GM23338 (cell line): ENCODE measurements at regions not wholly inside any gene's neighbourhood (a gene's known extent, or its start where the extent isn't known, plus 50 kb on each side); places are given as distances from the start of the nearest gene placed in this dataset.

ENCODE experiments used
- ATAC-seq: fragments of 200-7000 bp; cut with Tn5 transposase; 3 replicates; pipeline ENCODE4 v1.9.1; 2020
- DNase-seq: peaks from one replicate; pipeline ENCODE4 v3.0.0-alpha.2; 2015; ENCODE audit warnings: low spot score
- H2AFZ ChIP-seq: fragments of 200-600 bp; sonication (generic); 2 replicates; pipeline ENCODE4 v1.8.0; 2016; ENCODE audit warnings: antibody characterized with exemption, mild to moderate bottlenecking, moderate library complexity
- H3F3A ChIP-seq: fragments of 200-600 bp; sonication (generic); replicated peaks from 2 replicates; pipeline ENCODE4 v1.8.0; 2017; ENCODE audit warnings: antibody characterized with exemption, mixed run types, low read depth
- H3K27ac ChIP-seq: fragments of 200-600 bp; sonication (generic); 2 replicates; pipeline ENCODE4 v1.6.1; 2016; ENCODE audit warnings: low read depth
- H3K27me3 ChIP-seq: fragments of 200-600 bp; sonication (generic); 2 replicates; pipeline ENCODE4 v1.8.0; 2016; ENCODE audit warnings: mild to moderate bottlenecking, mixed run types, moderate library complexity; ENCODE audit not compliant: insufficient read depth
- H3K36me3 ChIP-seq: fragments of 200-600 bp; sonication (generic); 2 replicates; pipeline ENCODE4 v1.8.0; 2016; ENCODE audit warnings: mild to moderate bottlenecking; ENCODE audit not compliant: insufficient read depth
- H3K4me1 ChIP-seq: fragments of 200-600 bp; sonication (generic); 2 replicates; pipeline ENCODE4 v1.8.0; 2016; ENCODE audit warnings: mild to moderate bottlenecking, moderate library complexity; ENCODE audit not compliant: insufficient read depth
- H3K4me2 ChIP-seq: fragments of 200-600 bp; sonication (generic); 2 replicates; pipeline ENCODE4 v1.7.1; 2017; ENCODE audit warnings: mixed run types
- H3K4me3 ChIP-seq: fragments of 200-600 bp; sonication (generic); 2 replicates; pipeline ENCODE4 v1.6.1; 2016; ENCODE audit warnings: mixed run types
- H3K79me2 ChIP-seq: fragments of 200-600 bp; sonication (generic); replicated peaks from 2 replicates; pipeline ENCODE4 v1.8.0; 2017; ENCODE audit warnings: mild to moderate bottlenecking; ENCODE audit not compliant: insufficient read depth
- H3K9me2 ChIP-seq: fragments of 200-600 bp; sonication (generic); 2 replicates; pipeline ENCODE4 v1.8.0; 2017; ENCODE audit not compliant: insufficient read depth
- H4K20me1 ChIP-seq: fragments of 200-600 bp; sonication (generic); replicated peaks from 2 replicates; pipeline ENCODE4 v1.8.0; 2017; ENCODE audit warnings: mild to moderate bottlenecking; ENCODE audit not compliant: insufficient read depth
- H3K27ac Mint-ChIP-seq: 2 replicates; pipeline ENCODE4 v1.8.0; 2020; ENCODE audit warnings: inconsistent platforms, mild to moderate bottlenecking, moderate library complexity, mixed read lengths
- H3K27me3 Mint-ChIP-seq: 3 replicates; pipeline ENCODE4 v1.8.0; 2022; ENCODE audit warnings: low read depth, mild to moderate bottlenecking, moderate library complexity, mixed read lengths, inconsistent platforms; ENCODE audit not compliant: insufficient read depth, poor library complexity
- H3K36me3 Mint-ChIP-seq: 3 replicates; pipeline ENCODE4 v1.8.0; 2021; ENCODE audit warnings: low read depth, mild to moderate bottlenecking, inconsistent platforms, moderate library complexity, mixed read lengths
- H3K4me1 Mint-ChIP-seq: 3 replicates; pipeline ENCODE4 v1.8.0; 2020; ENCODE audit warnings: mild to moderate bottlenecking, inconsistent platforms, mixed read lengths
- H3K4me3 Mint-ChIP-seq: 3 replicates; pipeline ENCODE4 v1.8.0; 2021; ENCODE audit warnings: moderate library complexity, mild to moderate bottlenecking, inconsistent platforms, mixed read lengths
- H3K9me3 Mint-ChIP-seq: 3 replicates; pipeline ENCODE4 v1.8.0; 2020; ENCODE audit warnings: moderate library complexity, mild to moderate bottlenecking, inconsistent platforms, mixed read lengths
- CTCF ChIP-seq, 2 experiments: fragments of 200-600 bp in 1 of 2; sonication (generic) in 1 of 2; conservative IDR thresholded peaks; 2 replicates each; pipeline versions ENCODE4 v1.5.1 to v1.6.1; 2016 to 2017; ENCODE audit warnings: antibody characterized with exemption in 2 of 2, low read depth in 2 of 2, mild to moderate bottlenecking in 2 of 2, moderate library complexity in 1 of 2
- ETS1 ChIP-seq: IDR thresholded peaks from 2 replicates; pipeline ENCODE4 v1.6.1; 2016; ENCODE audit warnings: antibody characterized with exemption
- EZH2 ChIP-seq: fragments of 200-600 bp; sonication (generic); IDR thresholded peaks from one replicate; pipeline ENCODE4 v1.8.0; 2017; ENCODE audit warnings: antibody characterized with exemption, mild to moderate bottlenecking, low read depth; ENCODE audit not compliant: unreplicated experiment
- JUNB ChIP-seq: IDR thresholded peaks from one replicate; pipeline ENCODE4 v1.6.1; 2016; ENCODE audit warnings: antibody characterized with exemption; ENCODE audit not compliant: unreplicated experiment
- NANOG ChIP-seq: IDR thresholded peaks from 2 replicates; pipeline ENCODE4 v1.6.1; 2016; ENCODE audit warnings: antibody characterized with exemption, borderline replicate concordance
- POLR2AphosphoS5 ChIP-seq: IDR thresholded peaks from 2 replicates; pipeline ENCODE4 v1.6.1; 2016; ENCODE audit warnings: antibody characterized with exemption, low read depth
- REST ChIP-seq: IDR thresholded peaks from one replicate; pipeline ENCODE4 v1.6.1; 2018; ENCODE audit warnings: antibody characterized with exemption; ENCODE audit not compliant: unreplicated experiment
- STAT1 ChIP-seq: IDR thresholded peaks from one replicate; pipeline ENCODE4 v1.6.1; 2016; ENCODE audit warnings: antibody characterized with exemption; ENCODE audit not compliant: unreplicated experiment
- ZNF331 ChIP-seq: fragments of 250-450 bp; sonication (Bioruptor Pico); IDR thresholded peaks from 2 replicates; pipeline ENCODE4 v1.5.0; 2020; ENCODE audit warnings: low read depth, mild to moderate bottlenecking, moderate library complexity
- TF ChIP-seq, protein P1 (sequence below): fragments of 250-450 bp; sonication (Bioruptor Pico); IDR thresholded peaks from 2 replicates; pipeline ENCODE4 v1.5.0; 2020; ENCODE audit warnings: mild to moderate bottlenecking, moderate library complexity

DNA sequence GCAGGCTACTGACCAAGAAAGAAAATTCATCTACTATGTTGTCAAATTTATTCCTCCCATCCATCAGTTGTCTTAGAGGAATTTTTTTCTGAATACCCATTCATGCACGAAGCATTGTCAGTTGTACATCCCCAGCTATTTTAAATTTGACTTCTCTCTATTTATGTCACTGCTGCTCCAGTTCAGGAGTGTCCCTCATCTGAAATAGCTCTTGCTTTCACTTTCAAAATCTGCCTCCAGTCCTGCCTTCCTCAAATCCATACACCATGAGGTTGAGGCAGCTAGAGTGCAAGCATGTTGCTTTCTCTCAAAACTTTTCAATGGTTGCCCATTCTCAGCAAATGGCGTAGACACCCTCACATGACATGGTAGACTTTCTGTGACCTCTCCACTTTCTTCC is 335.4 kb upstream of the CDH2 start:
- Histone ChIP-seq H3K4me1 (no peaks in the 10 kb centered on the region), H3K79me2 (no peaks in the 10 kb centered on the region), H2AFZ (no peak overlapping the region), H3K27me3 (no peaks in the 10 kb centered on the region), H3K27ac (no peak overlapping the region), H3K4me3 (no peak overlapping the region), H3F3A (no peaks in the 10 kb centered on the region), H3K36me3 (peaks cover 2% of the 10 kb centered on the region; the same call in 1 of the 2 replicates), H3K9me2 (no peaks in the 10 kb centered on the region), H3K4me2 (no peak overlapping the region), H4K20me1 (no peaks in the 10 kb centered on the region)
- Mint-ChIP-seq H3K36me3 (no peaks in the 10 kb centered on the region), H3K4me3 (no peak overlapping the region), H3K27me3 (no peaks in the 10 kb centered on the region), H3K9me3 (no peaks in the 10 kb centered on the region), H3K27ac (no peak overlapping the region), H3K4me1 (no peaks in the 10 kb centered on the region; the same call in 2 of the 3 replicates)
- no peak for TF ChIP-seq EZH2
- TF ChIP-seq STAT1, result no peak
- TF ChIP-seq JUNB, result no peak
- TF ChIP-seq ZNF331 (CRISPR knock-in tag), result no peak
- no peak for TF ChIP-seq CTCF (conservative IDR thresholded peaks at IDR 0.05; ENCODE audit: low read depth in 2 of 2)
- TF ChIP-seq NANOG, result no peak
- TF ChIP-seq REST, result no peak
- no peak for TF ChIP-seq ETS1
- TF ChIP-seq, protein P1, sequence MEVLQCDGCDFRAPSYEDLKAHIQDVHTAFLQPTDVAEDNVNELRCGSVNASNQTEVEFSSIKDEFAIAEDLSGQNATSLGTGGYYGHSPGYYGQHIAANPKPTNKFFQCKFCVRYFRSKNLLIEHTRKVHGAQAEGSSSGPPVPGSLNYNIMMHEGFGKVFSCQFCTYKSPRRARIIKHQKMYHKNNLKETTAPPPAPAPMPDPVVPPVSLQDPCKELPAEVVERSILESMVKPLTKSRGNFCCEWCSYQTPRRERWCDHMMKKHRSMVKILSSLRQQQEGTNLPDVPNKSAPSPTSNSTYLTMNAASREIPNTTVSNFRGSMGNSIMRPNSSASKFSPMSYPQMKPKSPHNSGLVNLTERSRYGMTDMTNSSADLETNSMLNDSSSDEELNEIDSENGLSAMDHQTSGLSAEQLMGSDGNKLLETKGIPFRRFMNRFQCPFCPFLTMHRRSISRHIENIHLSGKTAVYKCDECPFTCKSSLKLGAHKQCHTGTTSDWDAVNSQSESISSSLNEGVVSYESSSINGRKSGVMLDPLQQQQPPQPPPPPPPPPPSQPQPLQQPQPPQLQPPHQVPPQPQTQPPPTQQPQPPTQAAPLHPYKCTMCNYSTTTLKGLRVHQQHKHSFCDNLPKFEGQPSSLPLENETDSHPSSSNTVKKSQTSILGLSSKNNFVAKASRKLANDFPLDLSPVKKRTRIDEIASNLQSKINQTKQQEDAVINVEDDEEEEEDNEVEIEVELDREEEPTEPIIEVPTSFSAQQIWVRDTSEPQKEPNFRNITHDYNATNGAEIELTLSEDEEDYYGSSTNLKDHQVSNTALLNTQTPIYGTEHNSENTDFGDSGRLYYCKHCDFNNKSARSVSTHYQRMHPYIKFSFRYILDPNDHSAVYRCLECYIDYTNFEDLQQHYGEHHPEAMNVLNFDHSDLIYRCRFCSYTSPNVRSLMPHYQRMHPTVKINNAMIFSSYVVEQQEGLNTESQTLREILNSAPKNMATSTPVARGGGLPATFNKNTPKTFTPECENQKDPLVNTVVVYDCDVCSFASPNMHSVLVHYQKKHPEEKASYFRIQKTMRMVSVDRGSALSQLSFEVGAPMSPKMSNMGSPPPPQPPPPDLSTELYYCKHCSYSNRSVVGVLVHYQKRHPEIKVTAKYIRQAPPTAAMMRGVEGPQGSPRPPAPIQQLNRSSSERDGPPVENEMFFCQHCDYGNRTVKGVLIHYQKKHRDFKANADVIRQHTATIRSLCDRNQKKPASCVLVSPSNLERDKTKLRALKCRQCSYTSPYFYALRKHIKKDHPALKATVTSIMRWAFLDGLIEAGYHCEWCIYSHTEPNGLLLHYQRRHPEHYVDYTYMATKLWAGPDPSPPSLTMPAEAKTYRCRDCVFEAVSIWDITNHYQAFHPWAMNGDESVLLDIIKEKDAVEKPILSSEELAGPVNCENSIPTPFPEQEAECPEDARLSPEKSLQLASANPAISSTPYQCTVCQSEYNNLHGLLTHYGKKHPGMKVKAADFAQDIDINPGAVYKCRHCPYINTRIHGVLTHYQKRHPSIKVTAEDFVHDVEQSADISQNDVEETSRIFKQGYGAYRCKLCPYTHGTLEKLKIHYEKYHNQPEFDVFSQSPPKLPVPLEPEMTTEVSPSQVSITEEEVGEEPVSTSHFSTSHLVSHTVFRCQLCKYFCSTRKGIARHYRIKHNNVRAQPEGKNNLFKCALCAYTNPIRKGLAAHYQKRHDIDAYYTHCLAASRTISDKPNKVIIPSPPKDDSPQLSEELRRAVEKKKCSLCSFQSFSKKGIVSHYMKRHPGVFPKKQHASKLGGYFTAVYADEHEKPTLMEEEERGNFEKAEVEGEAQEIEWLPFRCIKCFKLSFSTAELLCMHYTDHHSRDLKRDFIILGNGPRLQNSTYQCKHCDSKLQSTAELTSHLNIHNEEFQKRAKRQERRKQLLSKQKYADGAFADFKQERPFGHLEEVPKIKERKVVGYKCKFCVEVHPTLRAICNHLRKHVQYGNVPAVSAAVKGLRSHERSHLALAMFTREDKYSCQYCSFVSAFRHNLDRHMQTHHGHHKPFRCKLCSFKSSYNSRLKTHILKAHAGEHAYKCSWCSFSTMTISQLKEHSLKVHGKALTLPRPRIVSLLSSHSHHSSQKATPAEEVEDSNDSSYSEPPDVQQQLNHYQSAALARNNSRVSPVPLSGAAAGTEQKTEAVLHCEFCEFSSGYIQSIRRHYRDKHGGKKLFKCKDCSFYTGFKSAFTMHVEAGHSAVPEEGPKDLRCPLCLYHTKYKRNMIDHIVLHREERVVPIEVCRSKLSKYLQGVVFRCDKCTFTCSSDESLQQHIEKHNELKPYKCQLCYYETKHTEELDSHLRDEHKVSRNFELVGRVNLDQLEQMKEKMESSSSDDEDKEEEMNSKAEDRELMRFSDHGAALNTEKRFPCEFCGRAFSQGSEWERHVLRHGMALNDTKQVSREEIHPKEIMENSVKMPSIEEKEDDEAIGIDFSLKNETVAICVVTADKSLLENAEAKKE (CRISPR knock-in tag), result no peak
- TF ChIP-seq POLR2AphosphoS5, result no peak
- ATAC-seq (no peak), DNase-seq (no peak)
